ENCODE measurements at regions not wholly inside any gene's neighbourhood (a gene's known extent, or its start where the extent isn't known, plus 50 kb on each side); places are given as distances from the start of the nearest gene placed in this dataset.

- no peak for DNase-seq (ENCODE audit: extremely low read depth in 1 of 11, low read depth in 9 of 11, low spot score in 4 of 11)
Measured at GRCh38 chr4:24703298-24703697, 92.1 kb upstream of the SOD3 start.

- DNase-seq (ENCODE audit: extremely low read depth in 1 of 11, low read depth in 9 of 11, low spot score in 4 of 11) = no peak
Measured at GRCh38 chr4:24704149-24704548, 91.2 kb upstream of the SOD3 start.

- no peak for DNase-seq (ENCODE audit: extremely low read depth in 1 of 11, low read depth in 9 of 11, low spot score in 4 of 11)
Measured at GRCh38 chr4:24705016-24705753, 90.2 kb upstream of the SOD3 start.

- no peak for DNase-seq (ENCODE audit: extremely low read depth in 1 of 11, low read depth in 9 of 11, low spot score in 4 of 11)
Measured at GRCh38 chr4:24713604-24714003, 81.8 kb upstream of the SOD3 start.

- DNase-seq (ENCODE audit: extremely low read depth in 1 of 11, low read depth in 9 of 11, low spot score in 4 of 11) = no peak
Measured at GRCh38 chr4:24719615-24720014, 75.8 kb upstream of the SOD3 start.

GRCh38 chr4:24720436-24720835 is 74.9 kb upstream of the SOD3 start:
- DNase-seq (ENCODE audit: extremely low read depth in 1 of 11, low read depth in 9 of 11, low spot score in 4 of 11) = no peak

- no peak for DNase-seq (ENCODE audit: extremely low read depth in 1 of 11, low read depth in 9 of 11, low spot score in 4 of 11)
Measured at GRCh38 chr4:24720979-24721378, 74.4 kb upstream of the SOD3 start.

- no peak for DNase-seq (ENCODE audit: extremely low read depth in 1 of 11, low read depth in 9 of 11, low spot score in 4 of 11)
Measured at GRCh38 chr4:24722026-24722568, 73.3 kb upstream of the SOD3 start.

- DNase-seq (ENCODE audit: extremely low read depth in 1 of 11, low read depth in 9 of 11, low spot score in 4 of 11) = peak in 1 of 11 donors; percentile 12
Measured at GRCh38 chr4:24727390-24728224, 67.8 kb upstream of the SOD3 start.

GRCh38 chr4:24729119-24729730 is 66.1 kb upstream of the SOD3 start:
- no peak for DNase-seq (ENCODE audit: extremely low read depth in 1 of 11, low read depth in 9 of 11, low spot score in 4 of 11)

GRCh38 chr4:24730256-24731001 is 64.9 kb upstream of the SOD3 start:
- DNase-seq (ENCODE audit: extremely low read depth in 1 of 11, low read depth in 9 of 11, low spot score in 4 of 11) = no peak

- no peak for DNase-seq (ENCODE audit: extremely low read depth in 1 of 11, low read depth in 9 of 11, low spot score in 4 of 11)
Measured at GRCh38 chr4:24731448-24731847, 63.9 kb upstream of the SOD3 start.

GRCh38 chr4:24734511-24734910 is 60.9 kb upstream of the SOD3 start:
- no peak for DNase-seq (ENCODE audit: extremely low read depth in 1 of 11, low read depth in 9 of 11, low spot score in 4 of 11)

GRCh38 chr4:24736066-24736465 is 59.3 kb upstream of the SOD3 start:
- no peak for DNase-seq (ENCODE audit: extremely low read depth in 1 of 11, low read depth in 9 of 11, low spot score in 4 of 11)

- no peak for DNase-seq (ENCODE audit: extremely low read depth in 1 of 11, low read depth in 9 of 11, low spot score in 4 of 11)
Measured at GRCh38 chr4:24741910-24742309, 53.5 kb upstream of the SOD3 start.

GRCh38 chr4:24742335-24742734 is 53.0 kb upstream of the SOD3 start:
- DNase-seq (ENCODE audit: extremely low read depth in 1 of 11, low read depth in 9 of 11, low spot score in 4 of 11) = no peak

- DNase-seq (ENCODE audit: extremely low read depth in 1 of 11, low read depth in 9 of 11, low spot score in 4 of 11) = no peak
Measured at GRCh38 chr4:24742773-24743172, 52.6 kb upstream of the SOD3 start.

- no peak for DNase-seq (ENCODE audit: extremely low read depth in 1 of 11, low read depth in 9 of 11, low spot score in 4 of 11)
Measured at GRCh38 chr4:24743206-24743605, 52.2 kb upstream of the SOD3 start.

- no peak for DNase-seq (ENCODE audit: extremely low read depth in 1 of 11, low read depth in 9 of 11, low spot score in 4 of 11)
Measured at GRCh38 chr4:24743927-24744326, 51.4 kb upstream of the SOD3 start.
